SK-N-SH (cell line): ENCODE measurements at regions not wholly inside any gene's neighbourhood (a gene's known extent, or its start where the extent isn't known, plus 50 kb on each side); places are given as distances from the start of the nearest gene placed in this dataset.

Source experiments
- CTCF ChIA-PET: fragments of 300-600, 350-600 bp; formaldehyde crosslinking; extraction: SDS; loops from one replicate; lab custom pipeline; 2021; lab: Yijun Ruan, JAX
- POLR2A ChIA-PET: fragments of 350-600 bp; sonication (Branson Sonifier 250); formaldehyde crosslinking; extraction: SDS; loops from one replicate; lab custom pipeline; 2020; ENCODE audit warnings: antibody characterized with exemption, inconsistent platforms; lab: Yijun Ruan, JAX
- DNase-seq: peaks from one replicate; pipeline ENCODE4 v3.0.0; 2012
- H2AFZ ChIP-seq: fragments of 200-600 bp; sonication (generic); 2 replicates; pipeline ENCODE4 v1.8.1; 2016; ENCODE audit warnings: antibody characterized with exemption, mild to moderate bottlenecking, low read depth
- H3F3A ChIP-seq: fragments of 200-600 bp; sonication (generic); replicated peaks from 2 replicates; pipeline ENCODE3; 2016; ENCODE audit warnings: antibody characterized with exemption, mild to moderate bottlenecking; ENCODE audit not compliant: insufficient read depth
- H3K27ac ChIP-seq, 2 experiments: fragments of 200-500 bp in 1 of 2; fragments of 200-600 bp in 1 of 2; sonication (Bioruptor generic) in 1 of 2; sonication (generic), shearing (Covaris generic) in 1 of 2; 2 replicates each; pipeline versions ENCODE4 v1.5.1 to v1.6.1; 2014 to 2016; ENCODE audit warnings: low read depth in 2 of 2, inconsistent platforms in 1 of 2, low read length in 1 of 2, mild to moderate bottlenecking in 1 of 2, mixed read lengths in 1 of 2
- H3K27me3 ChIP-seq: fragments of 200-600 bp; sonication (generic), shearing (Covaris generic); 2 replicates; pipeline ENCODE4 v1.6.1; 2016; ENCODE audit warnings: mixed run types; ENCODE audit not compliant: insufficient read depth
- H3K36me3 ChIP-seq, 2 experiments: fragments of 200-500 bp in 1 of 2; fragments of 200-600 bp in 1 of 2; sonication (Bioruptor generic) in 1 of 2; sonication (generic) in 1 of 2; replicated peaks in 1 of 2; 2 replicates each; pipeline versions ENCODE3 to v1.5.1; 2014 to 2016; ENCODE audit warnings: low read length in 1 of 2, mild to moderate bottlenecking in 1 of 2; ENCODE audit not compliant: insufficient read depth in 2 of 2, control insufficient read depth in 1 of 2
- H3K4me1 ChIP-seq, 2 experiments: fragments of 200-500 bp in 1 of 2; fragments of 200-600 bp in 1 of 2; sonication (Bioruptor generic) in 1 of 2; sonication (generic), shearing (Covaris generic) in 1 of 2; 2 replicates each; pipeline versions ENCODE4 v1.5.1 to v1.6.1; 2014 to 2016; ENCODE audit warnings: low read depth in 1 of 2, low read length in 1 of 2, mixed run types in 1 of 2; ENCODE audit not compliant: insufficient read depth in 2 of 2, control insufficient read depth in 1 of 2
- H3K4me2 ChIP-seq: fragments of 200-600 bp; sonication (generic), shearing (Covaris generic); 2 replicates; pipeline ENCODE4 v1.6.1; 2017; ENCODE audit warnings: mixed run types
- H3K4me3 ChIP-seq, 2 experiments: fragments of 200-500 bp in 1 of 2; fragments of 200-600 bp in 1 of 2; sonication (Bioruptor generic) in 1 of 2; sonication (generic), shearing (Covaris generic) in 1 of 2; 2 replicates each; pipeline versions ENCODE4 v1.5.1 to v1.8.1; 2014 to 2016; ENCODE audit warnings: low read depth in 2 of 2, inconsistent platforms in 1 of 2, low read length in 1 of 2, mild to moderate bottlenecking in 1 of 2, mixed read lengths in 1 of 2, moderate library complexity in 1 of 2
- H3K79me2 ChIP-seq: fragments of 200-600 bp; sonication (generic); 2 replicates; pipeline ENCODE4 v1.8.1; 2017; ENCODE audit warnings: mild to moderate bottlenecking; ENCODE audit not compliant: insufficient read depth
- H3K9ac ChIP-seq: fragments of 200-600 bp; sonication (generic); 2 replicates; pipeline ENCODE4 v1.6.1; 2017; ENCODE audit warnings: mixed run types
- H3K9me2 ChIP-seq: fragments of 200-600 bp; sonication (generic); 2 replicates; pipeline ENCODE4 v1.6.1; 2017; ENCODE audit warnings: mixed run types
- H3K9me3 ChIP-seq: fragments of 200-600 bp; sonication (generic); 2 replicates; pipeline ENCODE4 v1.6.1; 2017; ENCODE audit warnings: mixed run types, mild to moderate bottlenecking, moderate library complexity
- H4K20me1 ChIP-seq: fragments of 200-600 bp; sonication (generic); 2 replicates; pipeline ENCODE4 v1.6.1; 2017; ENCODE audit warnings: mild to moderate bottlenecking, mixed run types; ENCODE audit not compliant: insufficient read depth
- CHD2 ChIP-seq: fragments of 150-350 bp; IDR thresholded peaks from 2 replicates; pipeline ENCODE4 v1.6.1; 2018; ENCODE audit warnings: low read length; ENCODE audit not compliant: partially characterized antibody
- ELF1 ChIP-seq: IDR thresholded peaks from 2 replicates; pipeline ENCODE4 v1.4.0; 2012
- EZH2phosphoT487 ChIP-seq: fragments of 200-600 bp; sonication (generic); IDR thresholded peaks from 2 replicates; pipeline ENCODE4 v1.6.1; 2017; ENCODE audit warnings: low read depth, mixed run types, mild to moderate bottlenecking, antibody characterized with exemption, moderate library complexity, borderline replicate concordance
- FOSL2 ChIP-seq: IDR thresholded peaks from 2 replicates; pipeline ENCODE4 v1.4.0; 2012; ENCODE audit warnings: low read depth, mild to moderate bottlenecking, moderate library complexity, borderline replicate concordance
- FOXJ3 ChIP-seq: sonication (generic); formaldehyde crosslinking; IDR thresholded peaks from 2 replicates; pipeline ENCODE4 v1.5.1; 2020; ENCODE audit warnings: mild to moderate bottlenecking, missing genetic modification reagents
- GABPA ChIP-seq: IDR thresholded peaks from 2 replicates; pipeline ENCODE4 v1.4.0; 2012; ENCODE audit warnings: low read depth, mild to moderate bottlenecking
- JUND ChIP-seq: IDR thresholded peaks from 2 replicates; pipeline ENCODE4 v1.4.0; 2012
- NFIC ChIP-seq: IDR thresholded peaks from 2 replicates; pipeline ENCODE4 v1.4.0; 2012; ENCODE audit warnings: borderline replicate concordance
- NRF1 ChIP-seq: IDR thresholded peaks from 2 replicates; pipeline ENCODE4 v1.6.1; 2012; ENCODE audit warnings: low read depth, mild to moderate bottlenecking, low read length
- RAD21 ChIP-seq: IDR thresholded peaks from 2 replicates; pipeline ENCODE4 v1.6.1; 2012; ENCODE audit warnings: mild to moderate bottlenecking, low read length
- RCOR1 ChIP-seq: fragments of 150-350 bp; IDR thresholded peaks from 2 replicates; pipeline ENCODE4 v1.6.1; 2017; ENCODE audit warnings: antibody characterized with exemption, low read length
- TCF12 ChIP-seq: IDR thresholded peaks from 2 replicates; pipeline ENCODE4 v1.4.0; 2012
- TEAD4 ChIP-seq: IDR thresholded peaks from 2 replicates; pipeline ENCODE4 v1.4.0; 2012; ENCODE audit warnings: mild to moderate bottlenecking, borderline replicate concordance; ENCODE audit not compliant: insufficient read depth
- YY1 ChIP-seq: IDR thresholded peaks from 2 replicates; pipeline ENCODE4 v1.4.0; 2012; ENCODE audit warnings: low read depth, mild to moderate bottlenecking
- WGBS: methylation state at CpG from one replicate; pipeline ENCODE4 v1.1.6; 2017; ENCODE audit warnings: low lambda C conversion rate; 5-methylcytosine and 5-hydroxymethylcytosine counted together
- TF ChIP-seq, protein P1 (sequence below): IDR thresholded peaks from 2 replicates; pipeline ENCODE4 v1.4.0; 2012; ENCODE audit warnings: low read depth, borderline replicate concordance
- TF ChIP-seq, protein P2 (sequence below): IDR thresholded peaks from 2 replicates; pipeline ENCODE4 v1.4.0; 2012; ENCODE audit warnings: low read depth
- TF ChIP-seq, protein P3 (sequence below): IDR thresholded peaks from 2 replicates; pipeline ENCODE4; 2012
- TF ChIP-seq, protein P4 (sequence below): IDR thresholded peaks from 2 replicates; pipeline ENCODE4 v1.4.0; 2012; ENCODE audit warnings: low read depth, borderline replicate concordance

DNA sequence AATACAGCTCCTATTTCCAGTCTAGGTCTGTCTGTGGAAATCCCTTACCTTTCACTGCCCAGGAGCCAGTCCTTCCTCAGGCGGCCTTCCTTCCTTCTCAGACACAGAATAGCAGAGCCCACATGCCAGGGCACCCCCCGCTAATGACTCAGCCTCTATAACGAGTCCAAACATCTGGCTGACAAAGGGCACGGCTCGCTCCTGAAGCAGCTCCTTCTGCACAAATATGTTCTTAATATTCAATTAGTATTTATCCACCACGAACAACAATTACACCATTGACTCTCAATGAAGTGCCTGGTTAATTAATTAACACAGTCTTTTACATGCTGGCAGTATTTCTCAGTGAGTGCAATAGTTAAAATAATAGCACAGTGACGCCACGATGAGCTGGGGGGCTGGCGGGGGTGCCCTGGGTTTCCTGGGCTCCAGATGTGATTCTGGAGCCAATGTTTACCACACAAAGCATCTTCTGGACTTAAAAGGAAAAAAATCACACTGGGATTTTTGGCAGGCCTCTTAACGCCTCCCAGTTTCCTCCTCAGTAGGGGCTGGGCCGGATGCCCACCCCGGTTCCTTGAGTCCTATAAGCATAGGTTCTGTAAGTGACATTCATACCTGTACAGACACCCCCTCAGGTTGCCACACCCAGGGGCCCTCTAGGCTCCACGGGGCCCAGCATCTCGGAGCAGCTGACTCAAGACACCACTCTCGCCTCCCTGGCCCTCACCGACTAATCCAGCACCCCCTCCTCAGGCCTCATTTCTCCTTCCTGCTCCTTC lies 158.6 kb upstream of the MLN start:
- no peak overlapping the region for H3K27ac ChIP-seq
- H3K27me3 ChIP-seq, result no peaks in the 10 kb centered on the region
- no peaks in the 10 kb centered on the region for H3K36me3 ChIP-seq
- ChIA-PET CTCF (interaction anchor here (0.7 to 4.9 kb wide), 6 partner anchors 62 to 201 kb away, joined by 3 to 25 read pairs (median 4); no protein-coding TSS in a partner anchor), POLR2A (no interaction called here)
- H2AFZ ChIP-seq, result no peak overlapping the region
- no peak overlapping the region for H3K4me3 ChIP-seq
- peaks cover 0 to 10% of the 10 kb centered on the region in 2 experiments; a peak in 1 of 4 replicates for H3K4me1 ChIP-seq
- H3K9me3 ChIP-seq, result no peaks in the 10 kb centered on the region
- DNase-seq, result no peak
- no peaks in the 10 kb centered on the region for H3F3A ChIP-seq
- H3K9ac ChIP-seq, result no peak overlapping the region
- TF ChIP-seq NRF1 (no peak), NFIC (no peak), ELF1 (no peak), TCF12 (no peak), JUND (no peak), CHD2 (no peak), RAD21 (no peak), EZH2phosphoT487 (no peak), TEAD4 (no peak)
- TF ChIP-seq, protein P1, sequence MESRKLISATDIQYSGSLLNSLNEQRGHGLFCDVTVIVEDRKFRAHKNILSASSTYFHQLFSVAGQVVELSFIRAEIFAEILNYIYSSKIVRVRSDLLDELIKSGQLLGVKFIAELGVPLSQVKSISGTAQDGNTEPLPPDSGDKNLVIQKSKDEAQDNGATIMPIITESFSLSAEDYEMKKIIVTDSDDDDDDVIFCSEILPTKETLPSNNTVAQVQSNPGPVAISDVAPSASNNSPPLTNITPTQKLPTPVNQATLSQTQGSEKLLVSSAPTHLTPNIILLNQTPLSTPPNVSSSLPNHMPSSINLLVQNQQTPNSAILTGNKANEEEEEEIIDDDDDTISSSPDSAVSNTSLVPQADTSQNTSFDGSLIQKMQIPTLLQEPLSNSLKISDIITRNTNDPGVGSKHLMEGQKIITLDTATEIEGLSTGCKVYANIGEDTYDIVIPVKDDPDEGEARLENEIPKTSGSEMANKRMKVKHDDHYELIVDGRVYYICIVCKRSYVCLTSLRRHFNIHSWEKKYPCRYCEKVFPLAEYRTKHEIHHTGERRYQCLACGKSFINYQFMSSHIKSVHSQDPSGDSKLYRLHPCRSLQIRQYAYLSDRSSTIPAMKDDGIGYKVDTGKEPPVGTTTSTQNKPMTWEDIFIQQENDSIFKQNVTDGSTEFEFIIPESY, result no peak
- TF ChIP-seq, protein P2, sequence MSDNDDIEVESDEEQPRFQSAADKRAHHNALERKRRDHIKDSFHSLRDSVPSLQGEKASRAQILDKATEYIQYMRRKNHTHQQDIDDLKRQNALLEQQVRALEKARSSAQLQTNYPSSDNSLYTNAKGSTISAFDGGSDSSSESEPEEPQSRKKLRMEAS, result no peak
- TF ChIP-seq, protein P3, sequence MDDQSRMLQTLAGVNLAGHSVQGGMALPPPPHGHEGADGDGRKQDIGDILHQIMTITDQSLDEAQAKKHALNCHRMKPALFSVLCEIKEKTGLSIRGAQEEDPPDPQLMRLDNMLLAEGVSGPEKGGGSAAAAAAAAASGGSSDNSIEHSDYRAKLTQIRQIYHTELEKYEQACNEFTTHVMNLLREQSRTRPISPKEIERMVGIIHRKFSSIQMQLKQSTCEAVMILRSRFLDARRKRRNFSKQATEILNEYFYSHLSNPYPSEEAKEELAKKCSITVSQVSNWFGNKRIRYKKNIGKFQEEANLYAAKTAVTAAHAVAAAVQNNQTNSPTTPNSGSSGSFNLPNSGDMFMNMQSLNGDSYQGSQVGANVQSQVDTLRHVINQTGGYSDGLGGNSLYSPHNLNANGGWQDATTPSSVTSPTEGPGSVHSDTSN, result no peak
- WGBS, result 60% methylated on average over 12 of the region's 16 CpGs
- no peaks in the 10 kb centered on the region for H4K20me1 ChIP-seq
- no peaks in the 10 kb centered on the region for H3K9me2 ChIP-seq
- H3K79me2 ChIP-seq, result no peaks in the 10 kb centered on the region
- H3K4me2 ChIP-seq, result no peak overlapping the region

DNA sequence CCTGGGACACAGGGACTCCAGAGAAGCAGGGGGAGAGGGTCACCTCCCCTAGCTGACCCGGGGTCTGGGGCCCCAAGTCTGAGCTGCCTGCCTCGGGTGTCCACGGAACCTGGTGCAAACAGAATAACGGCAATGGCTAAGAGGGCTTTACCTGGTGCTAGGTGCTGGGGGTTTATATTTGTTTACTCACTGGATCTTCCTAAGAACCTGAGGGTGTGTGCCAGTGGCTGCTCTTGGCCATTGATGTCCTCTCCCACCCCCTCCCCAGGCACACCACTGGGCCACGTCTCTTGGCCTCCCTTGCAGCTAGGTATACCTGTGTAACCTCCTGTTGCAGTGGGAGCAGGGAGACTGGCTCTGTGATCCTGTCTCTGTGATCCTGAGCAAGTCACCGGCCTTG lies 157.9 kb upstream of the MLN start:
- Histone ChIP-seq H4K20me1 (no peaks in the 10 kb centered on the region), H2AFZ (no peak overlapping the region), H3F3A (no peaks in the 10 kb centered on the region), H3K9me2 (no peaks in the 10 kb centered on the region), H3K9me3 (no peaks in the 10 kb centered on the region), H3K9ac (no peak overlapping the region), H3K4me2 (no peak overlapping the region), H3K4me1 (peaks cover 0 to 10% of the 10 kb centered on the region in 2 experiments; a peak in 1 of 4 replicates), H3K36me3 (no peaks in the 10 kb centered on the region), H3K27me3 (no peaks in the 10 kb centered on the region), H3K79me2 (no peaks in the 10 kb centered on the region), H3K27ac (no peak overlapping the region), H3K4me3 (no peak overlapping the region)
- WGBS, result 67% methylated on average over 6 of the region's 6 CpGs
- DNase-seq, result no peak
- TF ChIP-seq FOXJ3 (CRISPR knock-in tag) (no peak), JUND (no peak), TCF12 (no peak), RCOR1 (no peak), YY1 (no peak), RAD21 (no peak), GABPA (no peak), NFIC (no peak), FOSL2 (no peak)
- TF ChIP-seq, protein P4, sequence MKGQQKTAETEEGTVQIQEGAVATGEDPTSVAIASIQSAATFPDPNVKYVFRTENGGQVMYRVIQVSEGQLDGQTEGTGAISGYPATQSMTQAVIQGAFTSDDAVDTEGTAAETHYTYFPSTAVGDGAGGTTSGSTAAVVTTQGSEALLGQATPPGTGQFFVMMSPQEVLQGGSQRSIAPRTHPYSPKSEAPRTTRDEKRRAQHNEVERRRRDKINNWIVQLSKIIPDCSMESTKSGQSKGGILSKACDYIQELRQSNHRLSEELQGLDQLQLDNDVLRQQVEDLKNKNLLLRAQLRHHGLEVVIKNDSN, result no peak
- ChIA-PET CTCF (interaction anchor here (0.7 to 4.9 kb wide), 6 partner anchors 23 to 202 kb away, joined by 3 to 25 read pairs (median 3); no protein-coding TSS in a partner anchor), POLR2A (no interaction called here)
